ENCODE measurements at regions not wholly inside any gene's neighbourhood (a gene's known extent, or its start where the extent isn't known, plus 50 kb on each side); places are given as distances from the start of the nearest gene placed in this dataset.

DNA sequence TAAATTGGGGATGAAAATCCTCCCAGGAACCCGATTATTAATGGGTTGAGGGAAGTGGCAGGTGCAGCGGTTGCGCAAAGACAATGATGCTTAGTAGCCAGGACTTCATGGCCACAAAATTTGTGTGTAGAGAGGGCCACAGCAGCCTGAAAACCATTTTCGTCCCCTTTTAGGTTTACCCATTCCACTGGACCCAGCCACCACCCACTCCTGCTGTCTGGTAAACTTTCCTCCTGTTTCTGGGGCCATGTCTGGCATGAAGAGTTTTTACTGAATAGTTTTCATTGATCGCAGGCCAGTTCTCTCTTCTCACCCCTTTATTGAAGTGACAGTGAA is 69.5 kb upstream of the SYT13 start:
- TF ChIP-seq, protein P1, sequence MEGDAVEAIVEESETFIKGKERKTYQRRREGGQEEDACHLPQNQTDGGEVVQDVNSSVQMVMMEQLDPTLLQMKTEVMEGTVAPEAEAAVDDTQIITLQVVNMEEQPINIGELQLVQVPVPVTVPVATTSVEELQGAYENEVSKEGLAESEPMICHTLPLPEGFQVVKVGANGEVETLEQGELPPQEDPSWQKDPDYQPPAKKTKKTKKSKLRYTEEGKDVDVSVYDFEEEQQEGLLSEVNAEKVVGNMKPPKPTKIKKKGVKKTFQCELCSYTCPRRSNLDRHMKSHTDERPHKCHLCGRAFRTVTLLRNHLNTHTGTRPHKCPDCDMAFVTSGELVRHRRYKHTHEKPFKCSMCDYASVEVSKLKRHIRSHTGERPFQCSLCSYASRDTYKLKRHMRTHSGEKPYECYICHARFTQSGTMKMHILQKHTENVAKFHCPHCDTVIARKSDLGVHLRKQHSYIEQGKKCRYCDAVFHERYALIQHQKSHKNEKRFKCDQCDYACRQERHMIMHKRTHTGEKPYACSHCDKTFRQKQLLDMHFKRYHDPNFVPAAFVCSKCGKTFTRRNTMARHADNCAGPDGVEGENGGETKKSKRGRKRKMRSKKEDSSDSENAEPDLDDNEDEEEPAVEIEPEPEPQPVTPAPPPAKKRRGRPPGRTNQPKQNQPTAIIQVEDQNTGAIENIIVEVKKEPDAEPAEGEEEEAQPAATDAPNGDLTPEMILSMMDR (IDR thresholded peaks at IDR 0.05): no peak
- TF ChIP-seq POLR2A (IDR thresholded peaks at IDR 0.05) (no peak), POLR2AphosphoS5 (IDR thresholded peaks at IDR 0.05) (no peak)
